ENCODE measurements at regions not wholly inside any gene's neighbourhood (a gene's known extent, or its start where the extent isn't known, plus 50 kb on each side); places are given as distances from the start of the nearest gene placed in this dataset.

GRCh38 chr6:45806172-45806571, 209.5 kb downstream of the CLIC5 start:
- Histone ChIP-seq H3K9me3 (replicated peaks) (peaks cover 4% of the 10 kb centered on the region), H3K27me3 (no peaks in the 10 kb centered on the region), H3K4me1 (peaks cover 17% of the 10 kb centered on the region), H3K27ac (no peak overlapping the region), H3K36me3 (no peaks in the 10 kb centered on the region), H3K4me3 (no peak overlapping the region)
- no peak for DNase-seq

GRCh38 chr6:45803071-45803470, 212.6 kb downstream of the CLIC5 start:
- no peak for DNase-seq
- Histone ChIP-seq H3K4me3 (no peak overlapping the region), H3K4me1 (peaks cover 4% of the 10 kb centered on the region; the same call in 1 of the 2 replicates), H3K9me3 (replicated peaks) (peaks cover 4% of the 10 kb centered on the region), H3K27ac (no peak overlapping the region), H3K27me3 (no peaks in the 10 kb centered on the region), H3K36me3 (no peaks in the 10 kb centered on the region)

- H3K4me1 ChIP-seq = no peaks in the 10 kb centered on the region
- no peak for DNase-seq
- H3K36me3 ChIP-seq = no peaks in the 10 kb centered on the region
- peaks cover 4% of the 10 kb centered on the region for H3K9me3 ChIP-seq (replicated peaks)
- no peaks in the 10 kb centered on the region for H3K27me3 ChIP-seq
- no peak overlapping the region for H3K27ac ChIP-seq
- no peak overlapping the region for H3K4me3 ChIP-seq
These were observed 214.0 kb downstream of the CLIC5 start for GRCh38 chr6:45801471-45802289.

GRCh38 chr6:45800911-45801310, 214.7 kb downstream of the CLIC5 start:
- Histone ChIP-seq H3K9me3 (replicated peaks) (peaks cover 3% of the 10 kb centered on the region), H3K4me3 (no peak overlapping the region), H3K36me3 (no peaks in the 10 kb centered on the region), H3K27me3 (no peaks in the 10 kb centered on the region), H3K27ac (no peak overlapping the region), H3K4me1 (no peaks in the 10 kb centered on the region)
- no peak for DNase-seq

DNA sequence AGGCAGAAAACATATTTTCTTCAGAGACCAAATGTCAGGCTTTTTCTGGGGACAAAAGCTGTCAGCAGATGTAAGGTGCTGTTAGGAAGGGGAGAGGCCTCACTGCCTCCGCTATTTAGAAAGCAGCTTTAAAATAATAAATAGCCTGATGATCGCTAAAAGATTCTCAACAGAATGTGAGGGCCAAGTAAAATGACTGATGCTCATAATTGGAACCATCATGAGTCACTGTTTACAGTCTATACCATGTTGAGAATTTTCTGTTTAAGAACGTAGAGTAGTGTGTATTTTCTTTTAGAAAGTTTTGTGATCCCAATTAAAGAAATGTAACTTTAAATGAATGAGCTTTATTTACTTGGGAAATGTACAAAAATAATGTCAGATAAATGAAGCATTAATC, 220.0 kb downstream of the CLIC5 start:
- no peaks in the 10 kb centered on the region for H3K9me3 ChIP-seq (replicated peaks)
- no peaks in the 10 kb centered on the region for H3K27me3 ChIP-seq
- H3K27ac ChIP-seq = no peak overlapping the region
- H3K36me3 ChIP-seq = no peaks in the 10 kb centered on the region
- no peak for DNase-seq
- H3K4me1 ChIP-seq = no peaks in the 10 kb centered on the region
- H3K4me3 ChIP-seq = no peak overlapping the region

DNA sequence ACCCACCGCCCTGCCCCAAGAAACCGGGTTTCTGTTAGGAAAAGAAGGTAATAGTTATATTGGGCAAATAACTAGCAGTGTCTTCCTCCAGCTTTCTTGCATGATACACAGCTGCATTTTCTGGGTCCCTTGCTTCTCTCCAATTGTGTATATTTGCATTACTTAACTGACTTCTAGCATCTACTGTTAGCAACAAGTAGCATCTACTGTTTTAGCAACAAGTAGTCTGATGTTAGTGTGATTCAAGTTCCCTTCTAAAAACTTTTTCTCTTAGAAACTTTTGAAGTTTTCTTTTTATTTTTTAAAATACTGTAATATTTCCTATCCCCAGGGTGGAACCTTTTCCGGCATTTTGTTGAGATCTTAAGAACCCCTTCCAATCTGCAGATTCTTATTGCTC, 221.2 kb downstream of the CLIC5 start:
- no peak overlapping the region for H3K4me3 ChIP-seq
- H3K27me3 ChIP-seq = no peaks in the 10 kb centered on the region
- no peak for DNase-seq
- no peaks in the 10 kb centered on the region for H3K36me3 ChIP-seq
- H3K4me1 ChIP-seq = no peaks in the 10 kb centered on the region
- H3K9me3 ChIP-seq (replicated peaks) = no peaks in the 10 kb centered on the region
- no peak overlapping the region for H3K27ac ChIP-seq

DNA sequence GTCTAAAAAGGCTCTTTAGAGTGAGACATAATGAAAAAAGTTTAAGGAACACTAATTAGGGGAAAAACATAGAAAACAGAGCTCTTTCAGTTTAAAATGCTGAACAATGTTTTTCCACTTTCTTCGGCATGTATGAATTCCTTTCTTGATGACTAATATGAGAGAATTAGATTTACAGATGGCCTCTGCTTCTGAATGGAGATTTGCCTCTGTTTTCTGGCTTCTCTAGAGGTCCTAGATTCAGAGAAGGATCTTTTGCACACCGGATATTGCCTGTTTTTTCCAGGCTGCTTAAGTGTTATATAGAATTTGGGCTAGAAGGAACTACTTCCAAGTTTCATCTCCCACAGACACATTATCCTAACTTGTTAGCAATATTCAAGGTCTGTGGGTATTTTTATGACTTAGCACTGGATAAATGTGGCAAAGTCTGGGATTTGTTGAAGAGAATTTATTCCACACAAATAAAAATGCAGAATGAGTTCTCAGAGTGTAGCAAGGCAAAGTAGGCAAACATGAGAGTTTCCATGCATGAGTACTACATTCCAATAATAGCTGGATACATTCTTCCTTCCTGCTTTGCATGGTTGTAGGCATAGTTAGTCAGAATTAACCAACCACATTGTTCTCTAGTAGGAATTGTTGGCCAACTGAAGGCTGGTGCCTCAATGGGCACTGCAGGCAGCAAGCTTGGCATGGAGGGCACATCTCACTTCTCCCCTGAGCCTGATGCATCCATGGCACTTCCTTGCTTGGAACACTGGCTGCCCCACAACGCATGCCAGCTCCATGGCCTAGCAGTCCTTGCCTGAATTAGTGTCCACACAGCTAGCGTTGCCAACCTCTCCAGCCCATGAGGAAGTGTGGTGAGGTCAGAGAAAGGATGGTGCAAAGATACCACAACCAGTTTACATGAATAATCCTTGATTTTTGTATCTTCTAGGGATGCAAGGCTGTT, 224.2 kb downstream of the CLIC5 start:
- Histone ChIP-seq H3K27me3 (no peaks in the 10 kb centered on the region), H3K4me3 (no peak overlapping the region), H3K36me3 (no peaks in the 10 kb centered on the region), H3K9me3 (replicated peaks) (no peaks in the 10 kb centered on the region), H3K27ac (no peak overlapping the region), H3K4me1 (no peaks in the 10 kb centered on the region)
- DNase-seq = no peak

DNA sequence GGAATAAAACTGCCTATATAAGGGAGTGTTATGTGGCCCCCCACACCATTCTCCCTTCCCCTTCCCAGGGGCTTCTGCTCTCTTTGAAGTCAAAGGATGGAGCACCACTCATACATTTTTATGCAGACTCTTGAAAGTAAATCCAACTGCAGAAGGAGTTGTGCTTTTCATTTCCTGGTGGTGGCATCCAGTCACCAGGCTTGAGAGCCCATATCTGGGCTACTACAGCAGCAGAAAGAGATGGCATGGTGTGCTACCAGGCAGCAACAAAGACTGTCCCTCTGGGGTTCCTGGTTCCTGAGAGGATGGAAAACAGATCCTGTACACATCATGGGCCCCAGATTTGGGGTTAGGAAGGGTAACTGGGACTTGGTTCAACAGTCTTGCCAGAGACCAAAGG, 226.4 kb downstream of the CLIC5 start:
- Histone ChIP-seq H3K27ac (no peak overlapping the region), H3K27me3 (no peaks in the 10 kb centered on the region), H3K9me3 (replicated peaks) (no peaks in the 10 kb centered on the region), H3K36me3 (no peaks in the 10 kb centered on the region), H3K4me3 (no peak overlapping the region), H3K4me1 (no peaks in the 10 kb centered on the region)
- no peak for DNase-seq

DNA sequence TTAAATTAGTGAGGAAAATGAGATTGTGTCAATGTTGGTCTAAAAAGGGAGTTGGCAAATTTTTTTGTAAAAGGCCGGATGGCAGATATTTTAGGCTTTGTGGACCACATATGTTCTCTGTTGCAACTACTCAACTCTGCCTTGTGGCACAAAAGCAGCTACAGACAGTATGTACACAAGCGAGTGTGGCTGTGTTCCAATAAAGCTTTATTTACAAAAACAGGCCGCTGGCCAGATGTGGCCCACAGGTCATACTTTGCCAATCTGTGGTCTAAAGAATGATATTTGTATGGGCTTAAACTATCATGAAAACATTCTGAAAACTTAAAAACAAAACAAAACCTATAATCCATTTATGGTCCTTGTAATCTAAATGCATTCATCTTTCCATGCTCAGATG, 228.3 kb downstream of the CLIC5 start:
- DNase-seq = no peak

GRCh38 chr6:45786355-45786781, 229.3 kb downstream of the CLIC5 start:
- Histone ChIP-seq H3K36me3 (no peaks in the 10 kb centered on the region), H3K4me3 (no peak overlapping the region), H3K27ac (no peak overlapping the region), H3K9me3 (replicated peaks) (no peaks in the 10 kb centered on the region), H3K4me1 (no peaks in the 10 kb centered on the region), H3K27me3 (no peaks in the 10 kb centered on the region)
- DNase-seq = no peak

More for the DNA sequence above, 228.3 kb downstream of the CLIC5 start:
- no peaks in the 10 kb centered on the region for H3K36me3 ChIP-seq
- H3K4me3 ChIP-seq = no peak overlapping the region
- no peak overlapping the region for H3K27ac ChIP-seq
- no peaks in the 10 kb centered on the region for H3K9me3 ChIP-seq (replicated peaks)
- H3K4me1 ChIP-seq = no peaks in the 10 kb centered on the region
- no peaks in the 10 kb centered on the region for H3K27me3 ChIP-seq

- Histone ChIP-seq H3K9me3 (replicated peaks) (no peaks in the 10 kb centered on the region), H3K4me3 (no peak overlapping the region), H3K36me3 (no peaks in the 10 kb centered on the region), H3K27me3 (no peaks in the 10 kb centered on the region), H3K27ac (no peak overlapping the region), H3K4me1 (no peaks in the 10 kb centered on the region)
- DNase-seq = no peak
These were observed 231.4 kb downstream of the CLIC5 start for GRCh38 chr6:45784250-45784649.

DNA sequence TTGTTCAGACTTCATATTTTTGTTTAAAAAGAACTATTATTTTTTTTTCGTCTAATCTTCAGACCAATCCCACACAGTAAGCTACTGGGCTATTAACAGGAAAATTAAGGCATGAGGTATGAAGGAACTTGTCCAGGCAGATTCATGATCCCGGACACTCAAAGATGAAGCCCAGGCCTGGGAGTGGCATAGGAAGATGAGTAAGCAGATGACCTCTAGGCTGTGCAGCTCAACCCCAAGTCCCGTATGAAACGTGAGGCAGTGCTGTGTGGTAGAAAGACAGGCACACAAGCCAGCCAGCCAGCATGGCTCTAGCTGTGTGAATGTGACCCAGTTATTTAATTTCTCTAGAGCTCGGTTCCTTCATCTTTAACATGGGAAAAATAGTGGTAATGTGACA, 231.9 kb downstream of the CLIC5 start:
- Histone ChIP-seq H3K27me3 (no peaks in the 10 kb centered on the region), H3K4me1 (no peaks in the 10 kb centered on the region), H3K4me3 (no peak overlapping the region), H3K27ac (no peak overlapping the region), H3K36me3 (no peaks in the 10 kb centered on the region), H3K9me3 (replicated peaks) (no peaks in the 10 kb centered on the region)
- DNase-seq = no peak

DNA sequence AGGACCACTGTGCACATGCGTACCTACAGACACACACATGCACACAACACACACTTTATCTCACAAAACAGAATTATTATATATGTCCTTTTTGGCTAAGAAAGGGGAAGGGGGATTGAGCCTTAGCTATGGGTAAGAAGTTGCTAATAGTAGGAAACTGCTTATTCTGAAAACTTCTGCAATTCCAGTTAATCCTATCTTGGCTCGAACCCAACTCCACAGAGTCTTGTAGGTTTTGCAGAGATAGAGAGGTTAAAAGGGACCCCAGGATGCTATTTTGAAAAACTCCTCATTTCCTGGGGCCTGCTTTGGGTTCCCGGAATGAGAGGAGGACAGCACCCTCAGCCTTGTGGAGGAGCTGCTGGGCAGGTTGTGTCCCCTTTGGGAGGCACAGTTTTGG, 233.8 kb downstream of the CLIC5 start:
- H3K27me3 ChIP-seq = no peaks in the 10 kb centered on the region
- peak in 1 of 2 experiments; percentile 31 for DNase-seq
- H3K4me1 ChIP-seq = no peaks in the 10 kb centered on the region; the same call in 1 of the 2 replicates
- H3K9me3 ChIP-seq (replicated peaks) = no peaks in the 10 kb centered on the region
- no peak overlapping the region for H3K4me3 ChIP-seq
- no peak overlapping the region for H3K27ac ChIP-seq
- no peaks in the 10 kb centered on the region for H3K36me3 ChIP-seq

GRCh38 chr6:45780523-45780922, 235.1 kb downstream of the CLIC5 start:
- Histone ChIP-seq H3K27ac (no peak overlapping the region), H3K27me3 (no peaks in the 10 kb centered on the region)

GRCh38 chr6:45775026-45775697, 240.5 kb downstream of the CLIC5 start:
- H3K36me3 ChIP-seq = no peaks in the 10 kb centered on the region
- H3K4me1 ChIP-seq = peaks cover 20% of the 10 kb centered on the region
- no peak for DNase-seq
- H3K9me3 ChIP-seq (replicated peaks) = no peaks in the 10 kb centered on the region
- H3K4me3 ChIP-seq = no peak overlapping the region
- no peaks in the 10 kb centered on the region for H3K27me3 ChIP-seq
- H3K27ac ChIP-seq = no peak overlapping the region

More at GRCh38 chr6:45780523-45780922, 235.1 kb downstream of the CLIC5 start:
- Histone ChIP-seq H3K9me3 (replicated peaks) (no peaks in the 10 kb centered on the region), H3K4me1 (no peaks in the 10 kb centered on the region; the same call in 1 of the 2 replicates), H3K4me3 (no peak overlapping the region), H3K36me3 (no peaks in the 10 kb centered on the region)
- no peak for DNase-seq

Data from SJCRH30 (cell line).